GM18498 (cell line): ENCODE measurements at regions not wholly inside any gene's neighbourhood (a gene's known extent, or its start where the extent isn't known, plus 50 kb on each side); places are given as distances from the start of the nearest gene placed in this dataset.
"Not testable (repeated sequence)": the region's sequence is repeated elsewhere in the genome, so short reads cannot be mapped to it uniquely, and the experiment has no call there.

Experiments used
- ATAC-seq: cut with Tn5 transposase; IDR thresholded peaks from one replicate; pipeline ENCODE4 v1.9.1; 2021; ENCODE audit warnings: mild to moderate bottlenecking, moderate library complexity; ENCODE audit not compliant: unreplicated experiment

DNA sequence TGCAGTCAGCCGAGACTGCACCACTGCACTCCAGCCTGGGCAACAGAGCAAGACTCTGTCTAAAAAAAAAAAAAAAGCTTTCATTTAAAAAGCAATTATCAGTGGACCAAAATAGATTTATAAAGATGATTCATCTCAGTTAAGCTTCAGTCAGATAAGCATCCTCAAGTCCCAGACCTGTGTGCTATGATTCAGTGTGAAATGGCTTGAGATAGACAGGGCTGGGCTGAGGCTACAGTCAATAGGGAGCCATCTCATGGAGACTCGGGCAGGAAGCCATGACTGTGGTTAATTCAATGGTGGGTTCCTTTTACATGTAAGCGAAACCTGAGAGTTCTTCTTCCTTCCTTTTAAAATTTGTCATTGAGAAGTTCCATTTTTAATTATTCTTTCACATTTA, 276.0 kb downstream of the TFAP2A start:
- ATAC-seq = no peak

DNA sequence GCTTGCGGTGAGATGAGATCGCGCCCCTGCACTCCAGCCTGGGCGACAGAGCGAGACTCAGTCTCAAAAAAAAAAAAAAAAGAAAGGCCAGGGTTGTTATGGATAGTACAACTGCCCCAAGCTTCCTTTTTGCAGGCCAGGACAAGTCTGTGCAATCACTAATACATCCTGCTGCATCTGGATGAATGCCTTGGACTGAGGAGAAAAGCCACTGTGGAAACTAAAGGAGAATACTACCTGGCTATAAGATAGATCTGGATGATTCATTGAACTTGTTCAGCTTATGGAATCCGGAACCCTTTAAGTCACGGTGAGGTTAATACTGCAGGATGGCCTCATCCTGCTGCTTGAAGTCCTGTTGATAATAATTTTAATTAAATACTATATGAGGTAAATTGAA, 278.2 kb downstream of the TFAP2A start:
- no peak for ATAC-seq

DNA sequence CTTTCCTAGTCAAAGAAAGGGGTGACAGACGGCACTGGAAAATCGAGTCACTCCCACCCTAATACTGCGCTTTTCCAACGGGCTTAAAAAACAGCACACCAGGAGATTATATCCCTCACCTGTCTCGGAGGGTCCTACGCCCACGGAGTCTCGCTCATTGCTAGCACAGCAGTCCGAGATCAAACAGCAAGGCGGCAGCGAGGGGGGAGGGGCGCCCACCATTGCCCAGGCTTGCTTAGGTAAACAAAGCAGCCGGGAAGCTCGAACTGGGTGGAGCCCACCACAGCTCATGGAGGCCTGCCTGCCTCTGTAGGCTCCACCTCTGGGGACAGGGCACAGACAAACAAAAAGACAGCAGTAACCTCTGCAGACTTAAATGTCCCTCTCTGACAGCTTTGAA, 280.7 kb downstream of the TFAP2A start:
- ATAC-seq = not testable (repeated sequence)

DNA sequence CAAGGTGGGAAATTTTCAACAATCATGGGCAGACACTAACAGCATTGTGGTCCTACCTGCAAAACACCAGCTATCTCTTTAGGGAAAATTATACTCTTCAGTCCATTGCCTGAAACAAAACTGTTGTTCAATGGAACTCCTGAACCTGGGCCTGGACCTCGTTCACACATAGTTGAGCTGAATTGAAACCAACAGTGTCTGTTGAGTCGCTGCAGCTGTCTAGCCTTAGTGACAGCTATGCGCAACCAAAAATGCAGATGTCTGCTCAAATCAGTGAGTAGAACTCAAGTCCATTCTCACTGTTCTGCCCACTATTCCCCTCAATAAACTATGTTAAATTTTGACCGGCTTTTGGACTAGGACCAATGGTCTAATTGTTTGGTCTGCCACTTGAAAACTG, 286.2 kb downstream of the TFAP2A start:
- ATAC-seq = no peak

DNA sequence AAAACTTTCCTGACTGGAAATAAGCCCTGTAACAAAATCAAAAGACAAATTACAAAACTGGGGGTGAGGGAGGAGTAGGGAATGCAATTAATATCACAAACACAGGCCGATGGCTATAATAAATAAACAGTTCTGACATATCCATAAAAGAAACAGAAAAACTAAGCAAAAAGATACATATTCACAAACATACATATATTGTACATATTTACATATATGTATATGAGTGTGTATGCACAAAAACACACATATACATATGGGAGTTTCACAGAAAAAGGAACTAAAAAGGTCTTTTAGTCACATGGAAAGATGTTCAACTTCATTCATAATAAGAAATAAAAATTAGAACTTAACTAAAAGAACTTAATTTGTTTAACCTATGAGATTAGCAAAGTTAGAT, 292.7 kb downstream of the TFAP2A start:
- no peak for ATAC-seq

DNA sequence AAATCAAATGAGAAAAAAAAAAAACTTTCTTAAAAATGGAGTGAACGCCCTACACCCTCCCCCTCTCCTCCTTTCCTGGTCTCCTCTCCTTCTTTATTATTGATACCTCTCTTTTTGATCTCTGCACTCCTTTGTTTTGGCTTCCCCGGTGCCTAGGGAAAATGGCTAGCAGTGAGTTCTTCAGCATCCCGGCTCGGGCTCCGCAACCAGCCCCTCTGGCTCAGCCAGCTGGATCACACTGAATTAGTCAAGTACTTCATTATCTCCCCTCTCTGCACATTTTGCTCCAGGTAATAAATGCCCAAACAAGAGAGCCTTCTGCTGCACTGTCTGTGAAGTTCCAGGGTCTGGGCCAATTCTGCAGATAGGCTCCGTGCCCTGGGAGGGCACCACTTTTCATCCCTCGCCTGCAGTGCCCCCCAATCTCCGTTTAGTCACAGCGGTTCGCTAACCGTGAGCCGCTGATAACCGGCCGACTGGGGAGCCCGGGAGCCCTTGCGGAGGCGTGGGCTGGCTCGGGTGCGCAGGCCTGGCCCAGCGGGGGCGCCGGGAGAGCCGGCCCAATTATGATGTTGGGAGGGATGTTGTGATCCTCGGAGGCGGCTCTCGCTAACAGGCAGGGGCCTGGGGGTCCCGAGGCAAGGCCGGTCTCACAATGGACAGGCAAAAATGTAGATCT, 301.9 kb downstream of the TFAP2A start:
- ATAC-seq = no peak

DNA sequence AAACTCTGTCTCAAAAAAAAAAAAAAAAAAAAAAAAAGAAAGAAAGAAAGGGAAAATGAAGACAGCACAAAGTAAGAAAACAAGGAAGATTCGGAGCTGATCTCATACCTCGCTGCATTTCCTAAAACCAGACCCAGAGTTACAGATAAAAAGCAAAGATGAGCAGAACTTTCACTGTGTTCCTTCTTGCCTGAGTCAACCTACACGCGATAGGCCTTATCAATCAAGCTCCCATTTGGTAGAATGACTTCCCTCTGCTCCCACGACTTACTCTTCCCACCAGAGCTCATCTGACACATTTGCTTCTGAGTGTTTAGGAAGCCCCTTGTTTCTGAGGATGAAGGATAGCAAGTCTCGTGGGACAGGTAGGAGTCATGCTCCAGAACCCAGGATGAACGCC, 302.9 kb downstream of the TFAP2A start:
- ATAC-seq = no peak

DNA sequence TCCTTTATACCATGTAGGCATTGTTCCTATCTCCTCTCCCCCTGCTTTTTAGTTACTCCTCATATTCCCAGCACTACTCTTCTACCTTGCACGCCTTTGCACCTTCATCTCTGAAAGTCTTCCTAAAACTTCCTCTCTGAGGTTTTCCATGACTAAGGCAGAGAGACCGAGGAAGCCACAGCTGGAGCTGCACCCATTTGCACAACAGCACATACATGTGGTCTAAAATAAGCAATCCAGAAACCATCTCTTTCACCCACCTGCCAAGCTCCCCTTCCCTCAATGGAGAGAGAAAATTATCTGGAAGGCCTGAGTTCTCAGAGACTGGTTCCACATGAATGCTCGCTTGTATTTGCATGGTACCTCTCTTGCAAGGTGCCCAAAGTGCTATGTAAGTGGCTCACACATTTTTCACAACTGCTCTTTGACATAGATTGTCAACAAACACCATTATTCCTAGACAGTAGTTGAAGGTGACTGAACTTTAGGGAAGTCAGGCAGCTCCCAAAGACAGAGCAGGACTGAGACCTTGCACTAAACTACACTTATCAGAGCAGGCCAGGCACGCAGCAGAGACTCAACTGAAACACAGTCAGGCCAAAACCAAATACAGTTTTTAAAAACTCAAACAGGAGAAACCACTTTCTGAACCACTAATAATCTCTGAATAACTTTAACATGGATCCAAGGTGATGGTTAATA, 313.2 kb downstream of the TFAP2A start:
- no peak for ATAC-seq

DNA sequence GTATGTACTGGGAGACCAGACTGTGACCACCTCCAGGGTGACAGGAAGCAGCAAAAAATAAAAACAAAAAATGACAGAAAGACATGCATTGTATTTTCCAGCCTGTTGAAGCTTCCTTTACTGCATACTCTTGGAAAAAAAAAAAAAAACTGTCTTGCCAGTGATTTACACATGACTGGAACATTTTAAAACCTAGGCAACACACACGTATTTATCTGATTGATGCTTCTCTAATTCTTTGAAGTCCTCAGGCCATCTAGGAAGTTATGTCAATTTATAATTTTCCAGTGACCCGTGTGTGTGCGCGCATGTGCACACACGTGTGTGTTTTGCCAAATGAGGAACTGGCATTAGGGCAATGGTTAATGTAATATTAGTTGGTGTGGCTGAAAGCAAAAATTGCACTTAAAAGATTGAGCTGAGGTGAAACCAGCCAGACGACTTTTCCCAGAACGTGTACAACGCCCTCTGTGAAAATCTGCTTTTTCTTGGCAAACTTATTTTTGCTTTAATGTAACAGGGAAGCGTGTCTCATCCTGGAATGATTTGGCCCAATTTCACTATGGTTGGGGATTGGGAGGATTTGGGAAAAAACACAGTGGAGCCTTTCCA, 315.2 kb downstream of the TFAP2A start:
- no peak for ATAC-seq

DNA sequence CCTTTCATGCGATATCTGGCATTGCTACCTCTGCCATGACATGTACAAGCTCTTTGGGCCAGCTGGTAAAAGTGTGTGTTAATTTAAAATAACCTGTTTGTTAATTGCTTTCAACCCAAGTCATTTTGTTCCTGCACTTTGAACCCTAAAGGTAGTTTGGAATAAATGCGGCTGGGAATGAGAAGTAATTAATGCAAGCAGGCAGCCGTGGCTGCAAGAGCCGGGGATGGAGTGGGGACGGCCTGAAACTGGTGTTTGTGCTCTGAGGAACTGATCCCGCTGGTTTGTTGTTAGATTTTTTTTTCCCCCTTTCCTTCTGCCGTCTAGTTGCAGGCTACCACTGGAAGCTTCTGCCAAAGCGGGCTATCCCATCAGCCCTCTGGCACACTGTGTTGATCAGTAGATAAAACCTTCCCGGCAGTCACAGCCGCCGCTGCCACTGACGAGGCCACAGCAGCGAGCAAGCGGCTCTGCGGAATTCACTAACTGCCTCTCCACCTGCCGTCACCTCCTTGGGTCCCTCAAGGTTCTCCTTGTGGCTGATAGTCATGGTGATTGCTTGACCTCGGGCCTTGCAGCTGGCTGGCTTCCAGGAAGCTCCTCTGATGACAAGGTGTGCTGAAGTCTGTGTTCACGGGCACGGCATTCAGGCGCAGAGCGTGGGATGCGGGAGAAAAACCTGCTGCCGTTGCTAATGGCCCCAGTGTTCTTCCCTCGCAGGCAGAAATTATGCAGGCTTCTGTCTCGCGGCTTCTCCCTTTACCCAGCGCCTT, 315.9 kb downstream of the TFAP2A start:
- no peak for ATAC-seq

DNA sequence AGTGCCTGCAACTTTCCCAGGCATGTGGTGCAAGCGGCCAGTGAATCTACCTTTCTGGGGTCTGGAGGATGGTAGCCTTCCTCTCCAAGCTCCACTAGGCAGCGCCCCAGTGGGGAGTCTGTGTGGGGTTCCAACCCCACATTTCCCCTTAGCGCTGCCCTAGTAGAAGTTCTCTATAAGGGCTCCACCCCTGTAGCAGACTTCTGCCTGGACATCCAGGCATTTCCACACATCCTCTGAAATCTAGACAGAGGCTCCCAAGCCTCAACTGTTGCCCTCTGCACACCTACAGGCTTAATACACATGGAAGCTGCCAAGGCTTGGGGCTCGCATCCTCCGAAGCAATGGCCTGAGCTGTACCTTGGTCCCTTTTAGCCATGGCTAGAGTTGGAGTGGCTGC, 321.6 kb downstream of the TFAP2A start:
- no peak for ATAC-seq

DNA sequence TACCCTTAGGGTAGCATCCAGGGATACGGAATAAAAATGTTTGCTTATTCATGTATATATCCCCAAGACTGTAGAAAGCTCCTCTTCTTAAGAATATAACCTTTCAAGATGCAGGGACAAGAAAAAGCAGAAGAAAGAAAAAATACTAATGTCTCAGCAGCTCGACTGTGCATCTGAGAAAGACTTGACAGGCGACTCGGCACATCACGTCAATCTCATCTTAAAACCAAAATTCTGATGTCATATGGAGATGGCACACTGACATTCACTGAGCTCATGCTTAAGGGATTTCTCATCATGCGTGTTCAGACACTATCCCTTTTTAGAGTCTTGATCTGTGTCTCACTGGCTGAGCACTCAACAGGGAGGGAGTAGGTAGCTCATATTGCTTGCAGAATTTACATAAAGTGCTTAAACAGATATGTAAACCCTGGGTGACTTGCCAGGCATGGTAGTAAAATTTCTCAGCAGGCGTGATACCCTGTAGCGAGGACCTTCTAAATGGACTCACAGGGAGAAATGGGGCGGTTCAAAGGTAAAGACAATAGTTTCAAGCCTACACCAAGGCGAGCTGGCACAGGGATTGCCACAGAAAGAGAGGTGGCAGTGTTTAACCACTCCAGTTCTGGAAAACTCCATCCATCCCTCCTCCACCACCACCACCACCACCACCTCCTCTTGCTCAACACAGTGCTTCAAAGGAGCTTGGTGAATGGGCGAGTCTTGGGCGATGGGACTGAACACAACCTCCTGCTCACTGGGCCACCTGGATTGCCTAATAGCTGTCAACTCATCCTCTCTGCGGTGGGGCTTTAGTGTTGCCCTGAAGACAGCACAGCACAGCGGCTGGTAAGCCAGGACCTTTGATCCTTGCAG, 330.5 kb downstream of the TFAP2A start:
- ATAC-seq = no peak

DNA sequence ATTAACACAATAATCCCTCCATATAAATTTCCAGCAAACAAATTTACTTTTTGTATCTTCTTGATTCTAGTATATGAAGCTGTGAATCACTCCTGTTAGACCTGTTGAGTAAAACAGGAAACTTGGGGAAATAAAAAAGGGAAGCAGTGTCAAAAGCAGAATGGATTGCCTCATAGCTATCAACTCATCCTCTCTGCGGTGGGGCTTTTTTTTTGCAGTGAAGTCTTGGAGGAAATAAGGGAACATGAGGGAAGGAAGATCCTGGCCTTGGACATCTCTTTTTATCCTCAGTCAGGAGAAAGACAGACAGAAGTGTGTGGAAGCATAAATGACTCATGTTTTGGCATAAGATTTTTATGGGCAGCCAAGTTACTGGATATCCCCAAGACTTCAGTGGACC, 332.5 kb downstream of the TFAP2A start:
- ATAC-seq = no peak

DNA sequence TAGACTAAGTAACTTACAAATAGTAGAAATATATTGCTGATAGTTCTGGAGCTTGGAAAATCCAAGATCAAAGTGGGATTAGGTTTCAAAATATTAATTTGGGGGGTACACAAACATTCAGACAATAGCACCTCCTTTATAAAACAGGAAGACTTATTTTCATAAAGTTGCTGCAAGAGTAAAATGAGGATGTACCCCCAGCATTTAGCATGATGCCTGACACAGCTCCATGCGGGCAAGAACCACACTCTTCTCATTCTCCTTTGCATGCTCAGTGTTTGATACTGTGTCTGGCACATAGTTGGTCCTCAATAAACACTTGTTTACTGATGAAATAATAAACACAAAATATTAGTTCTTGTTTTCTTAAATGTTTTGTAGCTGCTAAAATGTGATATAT, 332.9 kb downstream of the TFAP2A start:
- ATAC-seq = no peak

DNA sequence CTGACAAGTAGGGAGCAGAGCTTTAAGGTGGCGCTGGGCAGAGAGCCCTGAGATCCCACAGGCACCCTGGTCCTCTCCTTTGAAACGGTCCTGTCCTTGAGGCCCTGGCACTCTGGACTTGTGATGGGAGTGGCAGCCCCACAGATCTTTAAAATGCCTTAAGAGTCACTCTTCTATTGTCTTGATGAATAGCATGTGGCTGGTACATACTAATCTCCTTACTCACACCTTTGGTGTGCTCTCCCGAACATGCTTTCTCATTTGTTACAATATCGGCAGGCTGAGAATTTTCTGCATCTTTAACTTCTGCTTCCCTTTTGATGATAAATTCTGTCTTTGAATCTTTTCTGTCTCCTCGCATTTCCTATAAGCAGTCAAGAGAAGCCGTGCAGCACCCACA, 333.8 kb downstream of the TFAP2A start:
- ATAC-seq = no peak

DNA sequence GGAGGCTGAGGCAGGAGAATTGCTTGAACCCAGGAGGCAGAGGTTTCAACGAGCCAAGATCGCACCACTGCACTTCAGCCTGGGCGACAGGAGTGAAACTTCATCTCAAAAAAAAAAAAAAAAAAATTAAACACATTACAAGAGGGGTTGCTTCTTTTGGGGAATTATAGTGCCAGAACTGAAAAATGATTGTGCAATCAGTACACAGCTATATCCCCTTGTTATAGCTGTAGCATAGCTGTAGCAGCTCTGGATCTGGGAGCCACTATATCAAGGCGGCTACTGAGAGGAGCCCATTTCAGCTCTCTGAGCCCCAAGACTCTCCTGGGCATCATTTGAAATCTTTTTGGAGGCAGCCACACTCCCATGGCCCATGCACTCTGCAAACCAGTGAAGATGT, 334.3 kb downstream of the TFAP2A start:
- ATAC-seq = no peak

DNA sequence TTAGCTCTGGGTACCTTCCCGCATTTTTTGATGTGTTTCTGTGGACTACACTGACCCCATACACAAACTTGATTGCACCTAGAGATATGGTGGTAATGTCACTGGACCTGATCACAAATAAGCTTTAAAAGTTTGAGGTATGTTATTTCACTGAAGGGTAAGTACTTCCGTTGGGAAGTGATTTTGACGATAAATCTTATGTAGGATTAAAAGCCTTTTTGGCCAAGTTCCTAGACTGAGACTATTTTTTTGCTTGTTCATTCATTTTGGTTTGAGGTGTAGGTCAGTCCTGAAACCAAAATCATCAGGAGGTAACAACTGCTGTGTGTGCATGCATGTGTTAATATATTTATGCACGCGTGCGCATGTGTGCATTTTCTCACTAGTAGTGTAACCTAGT, 336.3 kb downstream of the TFAP2A start:
- ATAC-seq = no peak

DNA sequence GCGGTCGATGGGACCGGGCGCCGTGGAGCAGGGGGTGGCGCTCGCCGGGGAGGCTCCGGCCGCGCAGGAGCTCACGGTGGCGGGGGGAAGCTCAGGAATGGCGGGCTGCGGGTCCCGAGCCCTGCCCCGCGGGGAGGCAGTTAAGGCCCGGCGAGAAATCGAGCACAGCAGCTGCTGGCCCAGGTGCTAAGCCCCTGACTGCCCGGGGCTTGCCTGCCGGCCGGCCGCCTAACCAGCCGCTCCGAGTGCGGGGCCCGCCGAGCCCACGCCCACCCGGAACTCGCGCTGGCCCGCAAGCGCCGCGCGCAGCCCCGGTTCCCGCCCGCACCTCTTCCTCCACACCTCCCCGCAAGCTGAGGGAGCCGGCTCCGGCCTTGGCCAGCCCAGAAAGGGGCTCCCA, 340.1 kb downstream of the TFAP2A start:
- not testable (repeated sequence) for ATAC-seq

DNA sequence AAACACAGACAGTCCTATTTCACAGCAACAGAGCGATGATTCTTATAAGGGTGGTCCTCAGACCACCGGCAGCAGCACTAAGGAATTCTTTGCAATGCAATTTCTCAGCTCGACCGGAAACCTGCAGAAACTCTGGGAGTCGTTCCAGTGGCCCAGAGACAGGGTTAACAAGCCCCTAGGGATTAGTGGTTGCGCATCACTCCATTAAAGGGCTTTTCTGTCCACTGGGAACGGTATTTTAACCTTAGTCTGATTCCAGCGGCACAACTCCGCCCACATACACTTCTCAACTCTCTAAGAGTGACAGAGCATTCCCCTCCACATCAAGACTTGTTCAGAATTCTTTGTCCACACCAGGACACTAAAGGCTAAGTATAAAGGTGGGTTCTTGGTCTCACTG, 341.5 kb downstream of the TFAP2A start:
- ATAC-seq = no peak

DNA sequence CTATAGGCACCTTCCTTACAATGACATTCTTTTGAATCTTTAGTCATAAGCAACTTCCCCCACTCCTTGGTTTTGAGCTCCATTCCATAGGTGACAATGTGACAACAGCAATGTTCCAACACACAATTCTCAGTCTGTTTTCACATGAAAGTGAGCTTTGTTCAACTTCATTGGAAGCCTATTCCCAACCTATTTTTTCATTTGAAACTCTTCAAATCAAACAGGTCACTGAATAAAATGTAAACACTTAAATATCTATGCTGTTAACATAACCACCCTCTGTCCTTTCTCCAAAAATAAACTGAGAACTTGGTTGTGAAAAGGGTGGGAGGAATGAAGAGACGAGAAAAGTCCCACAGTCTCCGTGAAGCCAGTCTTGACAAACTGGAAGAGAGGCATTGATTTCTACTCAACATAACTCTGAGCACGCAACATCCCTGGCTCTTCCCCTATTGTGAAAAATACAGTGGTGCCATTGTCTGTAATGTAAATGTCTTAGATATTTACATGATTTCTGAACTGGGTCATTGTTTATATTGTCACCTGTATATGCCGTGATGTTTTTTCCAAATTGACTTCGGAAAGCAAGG, 343.1 kb downstream of the TFAP2A start:
- no peak for ATAC-seq
